NCI-H2196 (cell line): ENCODE measurements at regions not wholly inside any gene's neighbourhood (a gene's known extent, or its start where the extent isn't known, plus 50 kb on each side); places are given as distances from the start of the nearest gene placed in this dataset.
A peak's percentile ranks its signal among the peaks of the same experiment; 100 is the strongest.

ENCODE experiments used
- DNase-seq: peaks from one replicate; lab custom pipeline; 2025; ENCODE audit not compliant: unreplicated experiment; lab: John Stamatoyannopoulos, UW

DNA sequence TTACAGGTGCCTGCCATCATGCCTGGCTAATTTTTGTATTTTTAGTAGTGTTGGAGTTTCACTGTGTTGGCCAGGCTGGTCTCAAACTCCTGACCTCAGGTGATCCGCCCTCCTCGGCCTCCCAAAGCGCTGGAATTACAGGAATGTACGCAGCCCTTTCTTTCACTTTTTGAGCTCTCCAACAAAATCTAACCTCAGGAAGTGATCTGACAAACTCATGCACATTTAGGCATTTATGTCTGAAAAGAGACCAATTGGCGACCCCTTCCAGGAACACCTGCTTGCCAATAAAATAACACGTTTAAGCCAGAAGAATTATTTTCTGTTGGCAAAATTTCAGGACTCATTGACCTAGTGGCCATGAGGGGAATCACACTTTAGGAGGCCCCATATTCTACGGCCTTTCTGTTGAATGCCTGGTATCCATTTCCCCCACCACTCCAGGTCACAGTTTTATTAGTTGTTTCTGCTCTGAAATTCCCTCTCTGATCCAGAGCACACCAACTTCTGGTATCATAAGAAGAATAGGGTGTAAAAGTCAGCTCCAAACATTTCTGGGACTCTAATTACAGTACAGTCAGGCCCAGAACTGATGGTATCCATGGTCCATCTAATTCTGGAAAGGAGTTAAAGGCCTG, 65.8 kb upstream of the FRMD4A start:
- DNase-seq: peak; percentile 1

DNA sequence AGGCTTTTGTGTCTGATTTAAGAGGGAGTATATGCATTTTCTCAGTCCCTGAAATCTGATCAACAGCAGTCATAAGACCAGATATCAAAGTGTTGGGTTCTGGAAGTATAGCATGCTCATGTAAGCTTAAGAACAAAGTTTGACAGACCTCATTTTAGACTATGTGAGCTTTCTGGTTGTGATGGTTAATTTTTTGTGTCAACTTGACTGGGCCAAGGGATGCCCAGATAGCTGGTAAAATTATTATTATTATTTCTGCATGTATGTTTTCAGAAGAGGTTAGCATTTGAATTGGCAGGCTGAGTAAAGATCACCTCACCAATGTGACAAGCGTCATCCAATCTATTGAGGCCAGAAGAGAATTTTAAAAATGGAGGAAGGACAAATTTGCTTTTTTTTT, 63.5 kb upstream of the FRMD4A start:
- DNase-seq: no peak

DNA sequence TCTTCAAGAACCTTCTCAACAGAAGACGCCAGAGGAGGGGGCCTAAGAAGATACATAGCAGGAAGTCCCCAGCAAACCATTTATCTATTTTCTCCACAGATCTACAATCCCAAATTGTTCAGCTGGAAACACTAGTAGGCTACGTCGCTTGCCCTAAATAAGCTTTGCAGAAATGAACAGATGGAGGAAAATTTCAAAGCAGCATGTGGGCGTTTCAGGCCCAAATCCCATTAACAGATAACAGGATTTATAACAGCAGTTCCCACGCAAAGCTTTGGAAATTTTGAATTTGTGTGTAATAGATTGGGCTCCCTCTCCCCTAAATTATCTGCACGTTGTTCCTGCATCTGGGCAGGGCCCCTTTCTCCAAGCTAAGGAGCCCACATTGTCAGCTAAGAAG, 60.6 kb upstream of the FRMD4A start:
- no peak for DNase-seq

DNA sequence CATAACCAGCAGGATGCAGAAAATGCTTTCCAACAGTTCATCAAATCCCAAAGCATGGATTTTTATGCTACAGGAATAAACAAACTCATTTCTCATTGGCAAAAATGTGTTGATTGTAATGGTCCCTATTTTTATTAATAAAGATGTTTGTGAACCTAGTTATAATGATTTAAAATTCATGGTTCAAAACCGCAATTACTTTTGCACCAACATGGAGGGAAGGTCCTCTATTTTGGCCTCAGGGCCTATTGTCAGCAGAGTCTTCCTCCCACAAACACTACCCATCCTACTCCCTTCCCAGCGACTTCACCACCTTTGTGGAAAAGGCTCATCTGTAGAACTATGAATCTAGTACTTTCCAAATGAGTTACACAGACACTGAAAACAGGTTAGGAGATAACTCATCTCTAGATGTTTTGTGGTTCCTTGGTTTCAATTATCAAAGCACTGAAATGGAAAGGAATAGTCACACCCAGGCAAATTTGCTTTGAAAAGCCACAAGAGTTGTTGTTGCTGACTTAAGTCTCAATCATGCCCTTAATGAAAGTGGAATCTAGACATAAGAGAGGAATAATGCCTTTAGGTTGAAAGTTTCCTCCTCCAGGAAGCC, 59.4 kb upstream of the FRMD4A start:
- DNase-seq: no peak

DNA sequence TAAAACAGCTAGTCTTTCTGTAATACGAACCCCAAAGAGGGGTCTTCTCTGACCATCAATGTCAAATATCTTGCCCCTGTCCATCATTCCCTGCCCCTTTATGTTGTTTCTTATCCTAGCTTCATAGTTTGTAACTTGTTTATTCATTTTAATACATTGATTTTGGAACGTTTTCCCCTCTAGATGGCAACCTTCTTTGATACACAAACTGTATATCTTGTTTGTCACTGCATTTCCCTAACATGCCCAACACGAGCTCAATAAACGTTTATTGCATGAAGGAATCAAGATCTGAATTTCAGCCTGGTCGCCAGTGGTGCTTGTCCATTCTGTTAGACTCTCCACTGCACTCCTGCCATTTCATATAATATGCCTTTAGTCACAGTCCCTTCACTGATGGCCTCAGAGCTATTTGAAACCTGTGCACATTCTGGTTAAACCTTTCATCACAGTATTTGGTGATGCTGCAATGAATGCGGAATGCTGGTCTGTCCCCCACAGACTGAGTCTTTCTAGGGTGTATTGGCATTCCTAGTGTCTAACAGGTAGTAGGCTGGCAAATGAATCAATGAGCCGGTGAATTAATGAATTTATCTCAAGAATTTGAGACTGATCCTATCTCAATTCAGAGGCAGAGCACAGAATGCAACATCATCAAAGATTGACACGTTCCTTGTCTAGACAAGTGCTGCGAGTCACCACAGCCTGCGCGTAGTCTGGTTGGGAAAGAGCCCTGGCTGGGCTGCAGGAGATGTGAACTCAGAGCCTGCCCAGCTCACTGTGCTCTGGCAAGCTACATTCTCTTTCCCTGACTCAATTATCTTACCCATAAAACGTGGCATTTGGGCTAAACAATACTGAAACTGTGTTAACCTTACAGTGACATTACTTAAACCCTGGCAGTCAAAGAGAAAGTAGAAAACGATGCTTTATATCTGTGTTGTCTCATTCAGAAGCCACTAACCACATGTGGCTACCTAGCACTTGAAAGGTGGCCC, 55.2 kb upstream of the FRMD4A start:
- DNase-seq: no peak

DNA sequence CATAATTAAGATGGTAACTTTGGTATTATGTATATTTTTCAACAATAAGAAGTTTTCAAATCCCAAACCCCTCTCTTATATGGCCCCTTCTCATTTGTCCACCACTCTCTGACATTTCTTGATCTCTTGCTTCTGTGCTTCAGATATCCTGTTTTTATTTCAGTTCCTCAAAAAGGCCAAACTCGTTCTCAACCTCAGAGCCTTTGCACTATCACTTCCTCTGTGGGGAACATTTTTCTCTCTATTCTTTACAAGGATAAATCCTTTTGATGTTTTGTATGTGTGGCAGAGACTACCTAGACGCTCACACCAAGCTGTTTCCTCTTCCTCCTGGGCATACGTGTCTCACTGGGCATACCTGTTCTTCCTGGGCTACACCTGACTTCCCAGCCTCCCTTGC, 54.2 kb upstream of the FRMD4A start:
- no peak for DNase-seq

DNA sequence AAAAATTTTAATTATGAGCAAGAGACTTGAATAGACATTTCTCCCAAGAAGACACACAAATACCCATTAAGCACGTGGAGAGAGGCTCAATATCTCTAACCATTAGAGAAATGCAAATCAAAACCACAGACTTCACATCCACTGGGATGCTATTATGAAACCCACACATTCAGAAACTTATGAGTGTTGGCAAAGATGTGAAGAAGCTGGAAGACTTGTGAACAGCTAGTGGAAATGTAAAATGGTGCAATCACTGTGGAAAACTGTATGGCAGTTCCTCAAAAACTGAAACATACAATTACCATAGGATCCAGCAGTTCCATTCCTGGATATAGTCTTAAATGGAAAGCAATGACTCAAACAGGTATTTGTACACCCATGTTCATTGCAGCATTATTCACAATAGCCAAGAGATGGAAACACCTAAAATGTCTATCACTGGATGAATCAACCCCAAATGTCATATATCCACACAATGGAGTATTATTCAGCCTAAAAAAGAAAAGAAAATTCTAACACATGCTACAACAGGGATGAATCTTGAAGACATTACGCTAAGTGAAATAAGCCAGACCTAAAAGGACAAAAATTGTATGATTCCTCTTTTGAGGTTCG, 53.5 kb upstream of the FRMD4A start:
- DNase-seq: no peak

DNA sequence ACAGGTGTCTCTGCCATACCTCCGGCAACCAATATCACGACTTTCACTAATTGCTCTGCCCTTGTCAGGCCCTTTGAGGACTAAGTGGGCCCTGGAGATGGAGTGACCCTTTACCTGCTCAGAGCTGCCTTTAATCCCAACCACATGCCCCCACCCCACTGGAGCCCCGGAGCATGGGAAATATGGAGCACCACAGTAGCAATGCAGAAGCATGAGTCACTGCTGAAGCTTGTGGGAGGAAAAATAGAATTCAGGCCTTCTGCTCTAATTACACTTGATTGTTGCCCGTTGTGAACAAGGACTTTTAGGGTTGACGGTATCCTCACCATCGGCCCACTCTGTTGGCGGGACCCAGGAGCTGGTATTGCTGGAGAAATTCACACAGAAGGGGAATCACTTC, 52.5 kb upstream of the FRMD4A start:
- no peak for DNase-seq

DNA sequence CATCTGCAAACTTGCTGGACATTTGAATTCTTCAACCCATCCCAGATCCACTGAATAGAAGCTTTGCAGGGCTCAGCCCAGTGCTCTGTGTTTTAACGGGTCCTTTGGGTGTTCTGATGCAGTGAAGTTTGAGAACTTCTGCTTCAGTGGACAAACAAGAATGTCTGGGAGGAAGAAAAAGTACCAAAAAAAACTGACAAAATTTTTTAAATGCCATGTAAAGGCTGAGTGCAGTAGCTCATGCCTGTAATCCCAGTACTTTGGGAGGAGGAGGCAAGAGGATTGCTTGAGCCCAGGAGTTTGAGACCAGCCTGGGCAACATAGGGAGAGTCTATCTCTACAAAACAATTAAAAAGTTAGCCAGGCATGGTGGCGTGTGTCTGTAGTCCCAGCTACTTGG, 51.8 kb upstream of the FRMD4A start:
- no peak for DNase-seq

DNA sequence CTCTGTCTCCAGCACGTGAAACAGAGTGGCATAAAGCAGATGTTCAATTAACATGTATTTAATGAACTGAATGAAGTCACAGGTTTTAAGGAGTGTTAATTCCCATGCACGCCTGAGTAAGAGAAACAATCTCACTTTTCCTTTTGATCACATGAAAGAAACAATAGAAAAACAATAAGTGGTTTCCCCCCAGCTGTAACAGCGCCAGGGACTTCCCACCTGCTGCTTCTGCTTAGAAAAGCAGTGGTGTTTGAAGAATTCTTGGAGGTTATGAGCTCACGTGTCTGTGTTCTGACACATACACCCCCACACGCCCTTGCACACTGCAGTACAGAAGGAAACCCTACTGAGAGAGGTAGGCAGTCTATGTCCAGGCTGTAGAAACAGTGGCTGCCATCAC, 51.3 kb upstream of the FRMD4A start:
- no peak for DNase-seq

DNA sequence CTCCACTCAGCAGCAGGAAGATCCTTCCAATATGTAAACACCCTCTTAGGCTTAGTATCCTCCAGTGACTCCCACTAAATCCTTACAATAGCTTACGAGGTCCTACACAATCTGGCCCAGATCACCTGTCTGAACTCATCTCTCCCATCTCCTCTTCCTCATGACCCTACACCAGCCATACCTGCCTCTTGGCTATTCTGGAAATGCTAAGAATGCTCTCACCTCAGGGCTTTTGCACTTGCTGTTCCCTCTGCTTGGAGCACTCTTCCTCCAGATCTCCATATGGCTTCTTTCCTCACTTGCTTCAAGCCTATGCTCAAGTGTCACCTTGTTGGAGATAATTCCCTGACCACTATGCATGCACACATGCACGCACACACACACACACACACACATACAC, 50.8 kb upstream of the FRMD4A start:
- DNase-seq: no peak

DNA sequence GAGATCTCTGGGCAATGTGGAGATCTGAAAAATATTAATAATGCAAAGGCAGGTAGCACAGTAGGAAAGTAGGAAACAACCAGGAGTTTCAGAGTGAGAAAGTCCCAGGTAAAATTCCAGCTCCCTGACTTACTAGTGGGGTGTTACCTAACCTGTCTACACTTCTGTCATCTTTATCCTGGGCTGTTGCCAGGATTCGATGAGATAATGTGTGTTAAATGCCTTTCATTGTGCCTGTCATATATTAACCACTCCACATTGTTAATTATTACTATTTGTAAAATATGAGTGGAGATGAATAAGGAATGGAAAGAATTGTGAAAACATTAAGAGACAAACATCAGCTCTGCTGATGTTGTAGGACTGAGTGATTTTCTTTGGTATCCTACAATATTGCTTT, 50.0 kb upstream of the FRMD4A start:
- no peak for DNase-seq
